ENCODE measurements at regions not wholly inside any gene's neighbourhood (a gene's known extent, or its start where the extent isn't known, plus 50 kb on each side); places are given as distances from the start of the nearest gene placed in this dataset.
"Not testable (repeated sequence)": the region's sequence is repeated elsewhere in the genome, so short reads cannot be mapped to it uniquely, and the experiment has no call there.

- DNase-seq, result no peak
Measured at GRCh38 chr22:22946131-22946530, 58.5 kb downstream of the IGLL5 start.

- no peak for DNase-seq
Measured at GRCh38 chr22:22948651-22949571, 61.3 kb downstream of the IGLL5 start.

- no peak for DNase-seq
Measured at GRCh38 chr22:22949953-22950352, 62.3 kb downstream of the IGLL5 start.

- DNase-seq, result no peak
Measured at GRCh38 chr22:22951035-22951434, 63.4 kb downstream of the IGLL5 start.

GRCh38 chr22:22952531-22953280, 65.1 kb downstream of the IGLL5 start:
- no peak for DNase-seq

- DNase-seq, result no peak
Measured at GRCh38 chr22:22953791-22954190, 66.2 kb downstream of the IGLL5 start.

GRCh38 chr22:22954656-22955055, 67.0 kb downstream of the IGLL5 start:
- no peak for DNase-seq

GRCh38 chr22:22955276-22955798, 67.7 kb downstream of the IGLL5 start:
- no peak for DNase-seq

GRCh38 chr22:22955866-22956535, 68.4 kb downstream of the IGLL5 start:
- peak; percentile 35 for DNase-seq

GRCh38 chr22:22957090-22957489, 69.5 kb downstream of the IGLL5 start:
- no peak for DNase-seq

- no peak for DNase-seq
Measured at GRCh38 chr22:22958621-22959020, 71.0 kb downstream of the IGLL5 start.

- peak; percentile 37 for DNase-seq
Measured at GRCh38 chr22:22959147-22959827, 71.7 kb downstream of the IGLL5 start.

- no peak for DNase-seq
Measured at GRCh38 chr22:22960307-22960706, 72.7 kb downstream of the IGLL5 start.

- DNase-seq, result no peak
Measured at GRCh38 chr22:22961574-22961973, 74.0 kb downstream of the IGLL5 start.

- no peak for DNase-seq
Measured at GRCh38 chr22:22968366-22968765, 80.8 kb downstream of the IGLL5 start.

GRCh38 chr22:22972605-22973004, 85.0 kb downstream of the IGLL5 start:
- DNase-seq, result not testable (repeated sequence)

- DNase-seq, result no peak
Measured at GRCh38 chr22:22973336-22973735, 85.7 kb downstream of the IGLL5 start.

- DNase-seq, result no peak
Measured at GRCh38 chr22:22974156-22974555, 86.5 kb downstream of the IGLL5 start.

GRCh38 chr22:22974795-22975580, 87.4 kb downstream of the IGLL5 start:
- DNase-seq, result no peak

- no peak for DNase-seq
Measured at GRCh38 chr22:22976033-22976922, 88.7 kb downstream of the IGLL5 start.
